ENCODE measurements at regions not wholly inside any gene's neighbourhood (a gene's known extent, or its start where the extent isn't known, plus 50 kb on each side); places are given as distances from the start of the nearest gene placed in this dataset.

DNA sequence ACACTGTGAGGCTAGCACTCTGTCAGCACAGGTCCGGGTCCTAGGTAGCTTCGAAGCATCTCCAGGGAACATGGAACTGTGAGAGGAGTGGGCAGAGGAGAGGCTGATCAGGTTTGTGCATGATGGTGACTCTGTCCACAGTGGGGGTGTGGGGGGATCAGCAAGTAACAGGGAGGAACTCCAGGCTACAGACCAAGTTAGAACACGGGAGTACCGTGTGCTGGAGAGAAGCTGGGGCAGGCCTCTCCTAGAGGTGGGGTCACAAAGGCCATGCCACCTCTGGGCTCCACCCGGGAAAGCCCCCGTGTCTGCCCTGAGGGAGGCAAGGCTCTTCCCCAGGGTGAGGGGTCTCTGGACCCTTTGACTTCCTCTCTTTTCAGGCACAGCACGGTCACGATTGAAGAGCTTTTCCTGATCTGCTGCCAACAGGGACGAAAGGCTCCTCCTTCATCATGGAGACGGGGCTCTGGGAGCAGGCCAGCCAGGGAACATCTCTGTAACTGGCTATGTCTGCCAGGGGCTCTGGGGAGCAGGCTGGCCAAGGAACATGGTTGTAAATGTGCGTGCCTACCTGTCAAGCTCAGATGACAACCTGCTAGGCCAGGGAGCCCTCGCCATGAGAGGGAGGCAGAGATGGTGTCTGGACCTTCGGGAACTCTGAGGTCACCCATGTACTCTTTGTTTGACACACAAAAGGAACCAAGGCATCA is 1476.1 kb downstream of the BRD1 start:
- TF ChIP-seq POLR2A (IDR thresholded peaks at IDR 0.05) (no peak), EP300 (IDR thresholded peaks at IDR 0.05) (no peak)
- TF ChIP-seq, protein P1, sequence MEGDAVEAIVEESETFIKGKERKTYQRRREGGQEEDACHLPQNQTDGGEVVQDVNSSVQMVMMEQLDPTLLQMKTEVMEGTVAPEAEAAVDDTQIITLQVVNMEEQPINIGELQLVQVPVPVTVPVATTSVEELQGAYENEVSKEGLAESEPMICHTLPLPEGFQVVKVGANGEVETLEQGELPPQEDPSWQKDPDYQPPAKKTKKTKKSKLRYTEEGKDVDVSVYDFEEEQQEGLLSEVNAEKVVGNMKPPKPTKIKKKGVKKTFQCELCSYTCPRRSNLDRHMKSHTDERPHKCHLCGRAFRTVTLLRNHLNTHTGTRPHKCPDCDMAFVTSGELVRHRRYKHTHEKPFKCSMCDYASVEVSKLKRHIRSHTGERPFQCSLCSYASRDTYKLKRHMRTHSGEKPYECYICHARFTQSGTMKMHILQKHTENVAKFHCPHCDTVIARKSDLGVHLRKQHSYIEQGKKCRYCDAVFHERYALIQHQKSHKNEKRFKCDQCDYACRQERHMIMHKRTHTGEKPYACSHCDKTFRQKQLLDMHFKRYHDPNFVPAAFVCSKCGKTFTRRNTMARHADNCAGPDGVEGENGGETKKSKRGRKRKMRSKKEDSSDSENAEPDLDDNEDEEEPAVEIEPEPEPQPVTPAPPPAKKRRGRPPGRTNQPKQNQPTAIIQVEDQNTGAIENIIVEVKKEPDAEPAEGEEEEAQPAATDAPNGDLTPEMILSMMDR (IDR thresholded peaks at IDR 0.05), result no peak

Data from tibial nerve (tissue), 4 donors.